ENCODE measurements at regions not wholly inside any gene's neighbourhood (a gene's known extent, or its start where the extent isn't known, plus 50 kb on each side); places are given as distances from the start of the nearest gene placed in this dataset.

DNA sequence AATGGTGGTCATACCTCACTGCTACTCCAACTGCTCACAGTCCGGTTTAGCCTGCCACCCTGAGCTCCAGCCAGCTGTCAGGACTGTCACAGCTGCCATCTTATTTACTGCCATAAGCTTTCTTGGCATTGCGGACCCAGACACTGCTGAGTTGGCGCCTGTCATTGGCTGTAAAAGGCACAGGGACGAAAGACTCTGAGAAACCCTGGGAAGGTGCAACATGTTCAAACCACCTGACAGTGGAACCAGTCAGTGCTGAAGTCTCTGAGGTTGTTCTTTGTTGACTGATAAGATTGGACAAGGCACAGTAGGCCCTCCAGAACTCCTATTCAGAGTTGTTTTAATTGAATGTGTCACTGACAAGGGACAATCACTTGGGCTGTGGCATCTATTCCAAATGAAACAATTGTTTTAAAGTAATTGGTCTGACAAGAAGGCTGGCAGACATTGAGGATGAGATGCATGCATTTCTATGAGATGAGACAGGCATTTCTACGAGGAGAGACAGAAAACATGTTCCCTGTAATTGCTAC is 927.8 kb downstream of the STPG2 start:
- ChIA-PET CTCF (no interaction called here), POLR2A (no interaction called here), SMC1A (ENCODE audit: uncharacterized antibody, unreplicated experiment) (interaction anchor here (1.0 kb wide), 1 partner anchor 16 kb away, joined by 3 read pairs; no protein-coding TSS in a partner anchor), RAD21 (ENCODE audit: unreplicated experiment) (no interaction called here)
- no peaks in the 10 kb centered on the region for H4K20me1 ChIP-seq (ENCODE audit: control insufficient read depth, insufficient read depth)
- H3K27ac ChIP-seq (ENCODE audit: control insufficient read depth, insufficient read depth): no peak overlapping the region
- 3% methylated on average over 5 of the region's 5 CpGs for WGBS (ENCODE audit: insufficient coverage, insufficient replicate concordance, low lambda C conversion rate, missing lambda C conversion rate)
- no peak for TF ChIP-seq STAT3 (IDR thresholded peaks at IDR 0.05; ENCODE audit: low read depth, low read length)
- no peak for TF ChIP-seq GABPA (IDR thresholded peaks at IDR 0.05; ENCODE audit: low read depth)
- TF ChIP-seq, protein P1, sequence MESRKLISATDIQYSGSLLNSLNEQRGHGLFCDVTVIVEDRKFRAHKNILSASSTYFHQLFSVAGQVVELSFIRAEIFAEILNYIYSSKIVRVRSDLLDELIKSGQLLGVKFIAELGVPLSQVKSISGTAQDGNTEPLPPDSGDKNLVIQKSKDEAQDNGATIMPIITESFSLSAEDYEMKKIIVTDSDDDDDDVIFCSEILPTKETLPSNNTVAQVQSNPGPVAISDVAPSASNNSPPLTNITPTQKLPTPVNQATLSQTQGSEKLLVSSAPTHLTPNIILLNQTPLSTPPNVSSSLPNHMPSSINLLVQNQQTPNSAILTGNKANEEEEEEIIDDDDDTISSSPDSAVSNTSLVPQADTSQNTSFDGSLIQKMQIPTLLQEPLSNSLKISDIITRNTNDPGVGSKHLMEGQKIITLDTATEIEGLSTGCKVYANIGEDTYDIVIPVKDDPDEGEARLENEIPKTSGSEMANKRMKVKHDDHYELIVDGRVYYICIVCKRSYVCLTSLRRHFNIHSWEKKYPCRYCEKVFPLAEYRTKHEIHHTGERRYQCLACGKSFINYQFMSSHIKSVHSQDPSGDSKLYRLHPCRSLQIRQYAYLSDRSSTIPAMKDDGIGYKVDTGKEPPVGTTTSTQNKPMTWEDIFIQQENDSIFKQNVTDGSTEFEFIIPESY (IDR thresholded peaks at IDR 0.05): no peak
- TF ChIP-seq CBX3 (IDR thresholded peaks at IDR 0.05; ENCODE audit: borderline replicate concordance, low read depth): no peak
- TF ChIP-seq POLR2AphosphoS5 (IDR thresholded peaks at IDR 0.05; ENCODE audit: low read length): no peak
- no peak for TF ChIP-seq NR2C1 (IDR thresholded peaks at IDR 0.05)
- TF ChIP-seq ZNF24 (IDR thresholded peaks at IDR 0.05): no peak
- no peak for TF ChIP-seq CBX5 (IDR thresholded peaks at IDR 0.05; ENCODE audit: low read depth)
- no peak for TF ChIP-seq HDAC2 (IDR thresholded peaks at IDR 0.05)
- intact Hi-C loops (cut with micrococcal nuclease; ENCODE audit: unreplicated experiment) (no loop called here), in situ Hi-C loops (cut with MboI) (no loop called here)
- DNase-seq (ENCODE audit: low read depth, low spot score) (no peak), ATAC-seq (no peak), FAIRE-seq (no peak)
- H3K4me2 ChIP-seq (ENCODE audit: control insufficient read depth, insufficient read depth): no peak overlapping the region
- H3K79me2 ChIP-seq (ENCODE audit: control insufficient read depth, insufficient read depth, low read length): no peaks in the 10 kb centered on the region
- no peak overlapping the region for H2AFZ ChIP-seq (ENCODE audit: control insufficient read depth, low read depth, low read length)
- no peaks in the 10 kb centered on the region for H3K27me3 ChIP-seq (replicated peaks in 1 of 2; ENCODE audit: control insufficient read depth in 2 of 2, insufficient read depth in 2 of 2, low read length in 1 of 2)
- no peaks in the 10 kb centered on the region for H3K9me3 ChIP-seq (replicated peaks; ENCODE audit: control insufficient read depth, insufficient read depth, low read length)
- H3K4me1 ChIP-seq (ENCODE audit: control insufficient read depth, insufficient read depth, low read length): no peaks in the 10 kb centered on the region
- H3K4me3 ChIP-seq: no peak overlapping the region
- BruUV-seq (replicated peaks): no TSS peak
- H3K9ac ChIP-seq (ENCODE audit: control insufficient read depth, insufficient read depth, low read length): no peak overlapping the region
- H3K36me3 ChIP-seq (ENCODE audit: control insufficient read depth in 2 of 2, insufficient read depth in 2 of 2, low read length in 1 of 2): no peaks in the 10 kb centered on the region

Data from GM12878 (cell line).